Activated T-helper 1 cell treated with anti-CD3 and anti-CD28 coated beads, Interleukin-2, amount 50 U/mL, for 16 hours (primary cell): ENCODE measurements at regions not wholly inside any gene's neighbourhood (a gene's known extent, or its start where the extent isn't known, plus 50 kb on each side); places are given as distances from the start of the nearest gene placed in this dataset.

Experiments
- DNase-seq, 2 donors: peaks; one replicate each; pipeline ENCODE4 v3.0.0-alpha.2; 2020; ENCODE audit warnings: low read depth in 1 of 2, low spot score in 1 of 2

DNA sequence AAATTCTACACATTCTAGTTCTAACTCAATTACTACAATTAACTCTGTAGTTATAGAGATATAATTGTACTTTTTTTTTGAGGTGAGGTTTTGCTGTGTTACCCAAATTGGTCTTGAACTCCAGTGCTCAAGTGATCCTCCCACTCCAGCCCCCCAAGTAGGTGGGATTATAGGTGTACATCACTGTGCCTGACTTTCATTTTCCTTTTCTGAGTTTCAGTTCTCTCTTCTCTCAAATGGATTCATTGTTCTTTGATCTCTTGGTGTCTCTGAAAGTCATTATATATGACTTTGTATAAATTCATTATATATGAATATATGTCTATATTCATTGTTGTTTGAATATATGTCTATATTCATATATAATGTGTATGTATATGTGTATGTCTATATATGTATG lies 74.0 kb upstream of the GALNT2 start:
- DNase-seq, result no peak

DNA sequence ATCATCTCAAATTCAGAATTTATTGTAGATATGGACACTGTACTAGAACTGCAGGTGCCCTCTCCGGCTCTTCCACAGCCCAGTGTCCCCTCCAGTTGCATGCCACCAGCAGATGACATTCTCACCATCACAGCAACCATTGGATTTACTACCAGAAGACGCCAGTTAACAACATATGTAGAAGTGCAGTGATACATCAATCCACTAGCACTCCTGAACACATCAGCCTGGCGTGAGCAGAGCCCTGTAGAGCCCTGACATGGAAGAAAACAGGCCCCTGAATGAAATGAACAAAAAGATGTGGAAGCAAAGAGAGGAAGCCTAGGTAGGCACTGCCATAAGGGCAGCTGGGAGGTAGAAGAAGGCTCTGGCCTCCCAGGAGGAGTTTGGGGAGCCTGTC lies 73.1 kb upstream of the GALNT2 start:
- no peak for DNase-seq

DNA sequence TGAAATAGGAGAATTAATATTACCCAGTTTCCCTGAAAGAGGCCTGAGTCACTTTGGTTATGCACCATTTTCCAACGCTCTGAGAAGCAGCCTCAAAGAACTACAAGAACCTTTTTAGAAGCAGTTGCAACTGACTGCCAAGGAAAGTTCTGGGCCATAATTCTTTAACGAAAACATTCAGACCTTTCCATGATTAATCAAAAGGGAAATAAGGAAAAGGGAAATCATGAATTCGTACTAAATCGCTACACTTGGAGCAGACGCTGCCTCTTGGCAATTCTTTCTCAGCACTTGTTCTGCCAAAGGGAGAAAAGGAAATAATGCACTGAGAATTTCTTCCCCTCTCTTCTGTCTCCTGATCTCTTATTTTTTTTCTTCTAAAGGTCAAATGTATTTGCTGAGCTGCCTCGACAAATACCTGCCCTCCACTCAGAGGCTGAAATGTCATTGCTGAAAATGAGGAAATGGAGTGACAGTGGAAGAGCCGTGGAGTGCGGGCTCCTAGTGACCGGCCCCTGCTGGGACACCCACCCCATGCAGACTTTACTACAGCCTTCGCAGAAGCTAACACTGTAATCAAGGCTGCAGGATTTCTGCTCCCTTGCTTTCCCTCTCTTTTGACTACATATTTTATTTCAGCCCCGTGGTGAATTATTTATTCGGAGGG lies 67.9 kb upstream of the GALNT2 start:
- DNase-seq, result no peak

DNA sequence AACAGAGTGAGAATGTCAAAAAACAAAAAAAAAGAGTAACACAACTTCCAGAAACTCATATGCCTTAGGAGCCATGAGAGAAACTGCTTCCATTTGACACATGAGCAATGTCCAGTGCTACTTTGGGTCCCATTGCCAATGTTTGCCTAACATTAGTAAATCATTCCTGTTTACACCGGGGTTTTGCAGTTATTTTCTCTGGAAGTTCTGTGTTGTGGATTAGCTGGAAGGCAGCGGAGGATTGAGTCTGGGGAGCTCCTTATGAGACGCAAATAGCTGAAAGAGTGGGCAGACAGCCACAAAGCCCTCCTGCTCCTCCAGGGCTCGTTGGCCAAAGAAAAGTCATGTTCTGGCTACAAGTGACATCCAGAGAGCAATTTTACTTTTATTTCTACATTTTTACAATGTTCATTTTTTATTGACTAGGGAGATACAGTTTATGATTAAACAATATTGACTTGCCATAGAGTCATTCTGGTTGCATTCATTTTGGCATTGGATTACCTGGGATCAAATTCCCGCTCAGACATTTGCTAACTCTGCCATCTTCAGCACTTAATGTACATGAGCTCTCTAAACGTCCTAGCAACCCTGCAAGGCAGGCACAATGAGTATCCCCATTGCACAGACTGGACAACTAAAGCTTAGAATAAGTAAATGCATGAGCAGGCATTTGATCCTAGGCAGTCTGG lies 66.4 kb upstream of the GALNT2 start:
- DNase-seq, result no peak

DNA sequence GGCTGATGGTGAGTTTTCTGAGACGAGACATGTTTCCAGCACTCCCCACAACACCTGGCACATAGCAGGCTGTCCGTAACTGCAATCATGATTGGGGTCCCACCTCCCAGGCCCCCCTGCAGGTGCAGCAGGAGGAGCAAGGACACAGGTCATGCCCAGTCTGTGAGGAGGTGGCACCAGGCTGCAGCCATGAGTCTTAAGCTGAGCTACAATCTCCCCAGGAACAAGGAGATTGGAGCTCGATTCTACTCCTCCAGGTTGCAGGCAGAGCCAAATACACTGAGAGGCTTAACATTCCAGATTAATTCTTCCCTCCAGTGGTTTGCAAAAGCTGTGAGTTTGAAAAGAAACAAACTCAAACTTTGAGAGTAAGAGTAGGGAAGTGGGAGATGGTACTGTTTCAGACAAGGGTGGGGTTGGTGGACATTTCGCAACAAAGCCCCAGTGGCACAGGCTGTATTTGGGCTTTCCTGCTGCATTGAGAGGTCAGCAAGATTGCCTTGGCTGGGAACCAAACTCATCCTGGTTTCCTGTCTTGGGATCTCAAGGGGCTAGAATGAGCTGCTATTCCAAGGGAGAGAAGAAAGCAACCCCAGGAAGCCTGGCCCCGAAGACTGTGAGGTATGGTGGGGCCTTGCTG lies 64.8 kb upstream of the GALNT2 start:
- DNase-seq, result no peak

DNA sequence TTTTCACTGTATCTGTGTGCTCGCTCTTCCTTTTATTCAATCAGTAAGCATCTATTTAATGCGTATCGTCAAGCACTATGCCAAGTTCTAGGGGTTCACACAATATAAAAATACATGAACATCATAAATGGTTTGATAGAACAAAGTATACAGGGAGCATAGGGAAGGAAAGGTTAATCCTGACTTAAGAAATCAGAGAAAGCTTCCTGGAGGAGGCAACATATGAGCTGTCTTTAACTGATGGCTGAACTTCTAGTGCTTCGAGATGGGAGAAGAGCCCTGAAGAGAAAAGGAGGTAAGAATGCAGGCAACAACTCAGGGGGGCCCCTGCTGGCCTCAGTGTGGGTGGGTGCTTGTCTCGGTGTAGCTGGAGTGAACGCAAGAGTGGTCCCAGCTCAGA lies 63.6 kb upstream of the GALNT2 start:
- DNase-seq, result no peak

DNA sequence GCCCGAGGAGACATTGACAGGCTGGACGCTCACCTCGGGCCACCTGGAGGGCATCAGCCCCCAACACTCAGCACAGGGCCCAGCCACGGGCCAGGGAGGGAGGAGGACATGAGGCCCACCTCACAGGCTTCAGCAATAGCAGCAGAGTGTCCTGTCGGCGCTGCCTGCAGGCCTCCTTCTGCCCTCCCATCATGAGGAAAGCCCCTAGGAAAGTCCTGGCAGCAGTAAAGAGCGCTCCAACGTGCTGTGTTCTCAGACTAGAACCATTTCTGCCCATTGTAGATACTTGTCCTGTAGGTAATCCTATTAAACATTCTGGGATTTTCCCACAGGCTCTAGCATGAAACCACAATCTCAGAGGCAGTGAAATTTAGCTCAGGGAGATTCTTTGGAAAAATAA lies 62.0 kb upstream of the GALNT2 start:
- DNase-seq, result no peak

DNA sequence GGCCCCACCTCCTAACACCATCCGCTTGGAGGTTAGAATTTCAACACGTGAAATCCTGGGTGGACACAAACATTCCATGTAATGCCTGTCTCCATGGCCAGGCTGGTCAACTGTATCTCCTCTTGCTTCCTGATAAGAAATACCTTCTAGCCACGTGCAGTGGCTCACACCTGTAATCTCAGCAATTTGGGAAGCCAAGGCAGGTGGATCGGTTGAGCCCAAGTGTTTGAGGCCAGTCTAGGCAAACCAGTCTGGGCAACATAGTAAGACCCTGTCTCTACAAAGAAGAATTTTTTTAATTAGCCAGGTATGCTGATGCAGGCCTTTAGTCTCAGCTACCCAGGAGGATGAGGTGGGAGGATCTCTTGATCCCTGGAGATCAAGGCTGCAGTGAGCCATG lies 58.3 kb upstream of the GALNT2 start:
- no peak for DNase-seq

DNA sequence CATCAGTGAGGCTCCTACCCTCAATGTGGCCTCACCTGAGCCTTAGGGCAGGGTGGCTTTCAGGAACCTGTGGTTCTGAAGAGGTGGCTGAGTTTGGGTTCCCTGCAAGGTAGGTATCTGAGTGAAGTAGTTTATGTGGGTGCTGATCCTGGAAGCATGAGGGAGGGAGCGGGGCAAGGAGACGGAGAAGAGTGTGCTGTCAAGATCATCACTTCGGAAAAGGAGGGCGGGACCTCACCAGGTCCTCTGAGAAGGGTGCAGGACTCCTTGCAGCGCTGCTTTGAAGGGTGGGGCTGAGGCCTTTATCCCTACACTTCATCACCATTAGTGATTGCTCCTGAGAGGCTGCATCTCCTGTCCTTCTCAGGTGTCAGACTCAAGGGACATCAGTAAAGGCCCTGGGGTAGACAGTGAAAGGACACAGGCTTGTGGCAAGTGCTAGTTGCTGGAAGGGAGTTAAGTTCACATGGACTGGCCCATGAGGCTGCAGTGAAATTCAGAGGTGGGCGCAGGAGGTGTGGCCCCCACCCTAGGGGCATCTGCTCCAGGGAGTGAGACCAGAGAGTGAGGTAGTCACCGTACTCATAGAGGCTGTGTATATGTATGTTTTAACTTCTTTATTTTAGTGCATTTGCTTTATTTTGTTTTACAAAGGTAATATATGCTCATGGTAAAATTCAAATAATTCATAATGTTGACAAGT lies 57.3 kb upstream of the GALNT2 start:
- no peak for DNase-seq

DNA sequence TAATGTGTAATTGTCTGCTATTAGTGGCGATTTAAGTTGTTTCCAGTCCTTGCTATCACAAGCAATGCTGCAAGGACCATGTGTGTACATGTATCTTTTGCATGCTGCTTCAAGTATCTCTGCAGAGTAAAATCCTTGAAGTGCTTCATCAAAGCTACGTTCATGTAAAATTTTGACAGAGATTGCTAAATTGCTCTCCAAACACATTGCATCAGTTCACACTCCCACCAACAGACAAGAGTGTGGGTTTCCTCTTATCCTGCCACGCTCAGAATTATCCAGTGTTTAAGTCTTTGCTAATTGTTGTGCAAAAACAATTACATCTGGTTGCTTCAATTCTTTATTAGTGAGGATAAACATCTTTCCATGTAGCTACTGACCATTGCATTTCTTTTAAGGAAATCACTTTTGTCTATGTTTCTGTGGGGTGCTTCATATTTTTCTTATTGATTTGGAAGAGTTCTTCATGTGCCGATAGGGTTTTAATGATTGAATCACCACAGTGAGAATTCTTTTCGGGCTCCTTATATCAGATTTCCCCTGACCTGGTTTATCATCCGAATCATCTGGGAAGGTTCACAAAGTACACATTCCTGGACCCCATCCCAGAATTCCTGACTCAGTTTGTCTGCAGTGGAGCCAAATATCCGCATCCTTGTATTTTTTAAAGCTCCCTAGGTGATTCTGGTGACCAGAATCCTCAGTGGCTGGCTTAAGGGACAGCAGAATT lies 56.3 kb upstream of the GALNT2 start:
- DNase-seq, result no peak

DNA sequence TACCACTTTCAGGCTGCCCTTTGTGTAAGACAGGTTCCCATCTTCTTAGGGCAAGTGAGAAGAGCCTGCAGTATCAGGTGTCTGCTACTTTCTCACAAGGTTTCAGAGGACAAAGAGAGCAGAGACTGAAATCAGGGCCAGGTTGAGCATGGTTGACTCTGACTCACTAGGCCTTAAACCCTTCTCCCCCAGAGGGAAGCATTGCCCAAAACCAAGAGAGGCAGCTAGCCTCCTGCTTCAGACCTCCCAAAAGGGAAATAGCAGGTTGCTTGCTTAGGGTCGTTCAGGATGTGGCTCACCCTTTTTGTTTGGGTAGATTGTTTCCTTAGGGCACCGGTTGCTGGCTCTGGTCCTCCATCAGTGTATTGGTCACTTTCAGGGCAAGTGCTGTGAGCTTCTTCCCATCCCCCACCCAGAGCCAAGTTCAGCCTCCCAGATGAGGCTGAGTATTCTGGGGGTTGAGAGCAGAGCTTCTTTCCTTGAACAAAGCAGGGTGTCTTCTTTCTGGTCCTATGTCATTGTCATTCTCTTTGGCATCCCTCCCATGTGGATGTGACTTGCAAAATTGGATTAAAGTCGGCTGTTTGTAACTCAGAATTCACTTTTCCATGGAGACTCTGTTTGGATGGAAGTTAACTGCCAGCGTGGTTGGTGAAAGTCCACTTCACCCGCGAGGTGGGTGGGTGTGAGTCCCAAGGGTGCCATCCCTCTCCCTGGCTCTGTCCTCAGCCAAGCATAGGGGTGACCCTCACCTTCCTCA lies 55.5 kb upstream of the GALNT2 start:
- DNase-seq, result no peak

DNA sequence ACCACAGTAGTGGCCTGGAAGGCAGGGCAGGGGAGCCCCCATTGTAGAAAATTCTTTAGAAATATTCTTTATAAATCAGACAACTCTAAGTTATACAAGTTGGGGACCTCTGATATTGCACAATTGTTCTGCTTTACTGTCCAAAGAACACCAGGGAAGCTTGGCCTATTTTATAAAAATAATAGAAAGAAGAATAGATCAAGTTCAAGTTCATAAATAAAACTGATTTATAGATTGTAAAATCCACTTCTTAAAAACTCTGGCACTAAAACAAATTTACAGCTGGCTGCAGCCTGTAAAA lies 55.0 kb upstream of the GALNT2 start:
- DNase-seq, result no peak

DNA sequence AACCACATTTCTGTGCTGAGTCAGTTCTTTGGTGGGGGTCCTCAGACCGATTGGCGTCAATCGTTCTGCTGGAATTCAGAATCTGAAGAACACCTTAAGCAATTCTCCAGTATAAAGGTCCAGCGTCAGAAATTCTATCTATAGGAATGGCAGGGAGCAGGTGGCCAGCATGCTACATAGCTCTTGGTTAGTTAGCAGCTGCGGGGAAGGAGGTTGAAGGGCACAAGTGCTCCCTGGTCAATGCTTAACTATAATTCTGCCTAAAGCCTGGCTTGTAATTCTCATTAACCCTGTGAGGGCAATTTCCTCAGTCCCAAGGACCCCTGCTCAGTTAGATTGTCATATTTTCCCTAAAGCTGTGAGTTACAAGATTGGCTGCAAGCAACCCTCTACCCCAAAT lies 54.3 kb upstream of the GALNT2 start:
- DNase-seq, result no peak

DNA sequence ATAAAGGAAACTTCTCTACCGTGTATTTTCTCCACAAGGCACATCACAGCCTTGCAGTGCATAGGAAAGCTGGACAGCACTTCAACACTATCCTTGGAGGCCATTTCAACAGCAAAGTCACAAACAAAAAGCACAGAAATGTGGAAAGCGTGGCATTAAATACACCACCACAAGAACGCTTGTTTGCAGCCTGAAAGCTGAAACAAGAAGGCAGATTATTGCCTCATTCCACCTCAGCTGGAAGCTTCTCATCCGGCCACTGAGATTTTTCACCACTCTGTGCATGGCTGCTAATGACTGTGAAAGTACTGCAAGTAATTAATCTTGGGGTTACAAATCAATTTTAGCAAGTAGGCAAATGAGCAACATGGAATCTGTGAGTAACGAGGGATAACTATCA lies 50.9 kb upstream of the GALNT2 start:
- no peak for DNase-seq
